ENCODE measurements at regions not wholly inside any gene's neighbourhood (a gene's known extent, or its start where the extent isn't known, plus 50 kb on each side); places are given as distances from the start of the nearest gene placed in this dataset.

GRCh38 chr6:140956571-140957369, 1176.0 kb upstream of the GJE1 start:
- DNase-seq (ENCODE audit: low read depth in 6 of 9, low spot score in 9 of 9): no peak
- H3K27ac ChIP-seq (ENCODE audit: low read depth in 1 of 2, low read length in 1 of 2): no peak overlapping the region
- no peaks in the 10 kb centered on the region for H3K4me1 ChIP-seq (ENCODE audit: control insufficient read depth in 2 of 2, insufficient read depth in 2 of 2, low read length in 2 of 2)
- H3K27me3 ChIP-seq (ENCODE audit: control insufficient read depth in 2 of 2, insufficient read depth in 1 of 2, low read length in 1 of 2): no peaks in the 10 kb centered on the region
- H3K4me3 ChIP-seq (ENCODE audit: low read length in 2 of 2): no peak overlapping the region
- H3K9me3 ChIP-seq (ENCODE audit: control insufficient read depth in 2 of 2, insufficient read depth in 1 of 2, low read length in 1 of 2): no peaks in the 10 kb centered on the region
- H3K36me3 ChIP-seq (ENCODE audit: control insufficient read depth in 2 of 2, insufficient read depth in 2 of 2, low read length in 1 of 2): no peaks in the 10 kb centered on the region
- WGBS: 94% methylated on average over 4 of the region's 4 CpGs

- Histone ChIP-seq H3K27ac (ENCODE audit: low read depth in 1 of 2, low read length in 1 of 2) (no peak overlapping the region), H3K36me3 (ENCODE audit: control insufficient read depth in 2 of 2, insufficient read depth in 2 of 2, low read length in 1 of 2) (no peaks in the 10 kb centered on the region), H3K4me3 (ENCODE audit: low read length in 2 of 2) (no peak overlapping the region), H3K9me3 (ENCODE audit: control insufficient read depth in 2 of 2, insufficient read depth in 1 of 2, low read length in 1 of 2) (peaks cover 0 to 5% of the 10 kb centered on the region in 2 donors), H3K27me3 (ENCODE audit: control insufficient read depth in 2 of 2, insufficient read depth in 1 of 2, low read length in 1 of 2) (no peaks in the 10 kb centered on the region), H3K4me1 (ENCODE audit: control insufficient read depth in 2 of 2, insufficient read depth in 2 of 2, low read length in 2 of 2) (no peaks in the 10 kb centered on the region)
- WGBS: 94% methylated on average over 3 of the region's 3 CpGs
- DNase-seq (ENCODE audit: low read depth in 6 of 9, low spot score in 9 of 9): no peak
Measured at GRCh38 chr6:140940251-140940925, 1192.3 kb upstream of the GJE1 start.

- Histone ChIP-seq H3K4me3 (ENCODE audit: low read length in 2 of 2) (no peak overlapping the region), H3K36me3 (ENCODE audit: control insufficient read depth in 2 of 2, insufficient read depth in 2 of 2, low read length in 1 of 2) (no peaks in the 10 kb centered on the region), H3K27ac (ENCODE audit: low read depth in 1 of 2, low read length in 1 of 2) (no peak overlapping the region), H3K4me1 (ENCODE audit: control insufficient read depth in 2 of 2, insufficient read depth in 2 of 2, low read length in 2 of 2) (no peaks in the 10 kb centered on the region), H3K9me3 (ENCODE audit: control insufficient read depth in 2 of 2, insufficient read depth in 1 of 2, low read length in 1 of 2) (no peaks in the 10 kb centered on the region), H3K27me3 (ENCODE audit: control insufficient read depth in 2 of 2, insufficient read depth in 1 of 2, low read length in 1 of 2) (no peaks in the 10 kb centered on the region)
- 95% methylated on average over 2 of the region's 2 CpGs for WGBS
- DNase-seq (ENCODE audit: low read depth in 6 of 9, low spot score in 9 of 9): no peak
Measured at GRCh38 chr6:140932909-140933308, 1199.8 kb upstream of the GJE1 start.

- no peak overlapping the region for H3K4me3 ChIP-seq (ENCODE audit: low read length in 2 of 2)
- H3K36me3 ChIP-seq (ENCODE audit: control insufficient read depth in 2 of 2, insufficient read depth in 2 of 2, low read length in 1 of 2): no peaks in the 10 kb centered on the region
- DNase-seq (ENCODE audit: low read depth in 6 of 9, low spot score in 9 of 9): no peak
- no peaks in the 10 kb centered on the region for H3K4me1 ChIP-seq (ENCODE audit: control insufficient read depth in 2 of 2, insufficient read depth in 2 of 2, low read length in 2 of 2)
- H3K9me3 ChIP-seq (ENCODE audit: control insufficient read depth in 2 of 2, insufficient read depth in 1 of 2, low read length in 1 of 2): no peaks in the 10 kb centered on the region
- no peaks in the 10 kb centered on the region for H3K27me3 ChIP-seq (ENCODE audit: control insufficient read depth in 2 of 2, insufficient read depth in 1 of 2, low read length in 1 of 2)
- no peak overlapping the region for H3K27ac ChIP-seq (ENCODE audit: low read depth in 1 of 2, low read length in 1 of 2)
- WGBS: 99% methylated on average over 1 of the region's 1 CpG
Measured at GRCh38 chr6:140931581-140931980, 1201.1 kb upstream of the GJE1 start.

- Histone ChIP-seq H3K27ac (ENCODE audit: low read depth in 1 of 2, low read length in 1 of 2) (no peak overlapping the region), H3K9me3 (ENCODE audit: control insufficient read depth in 2 of 2, insufficient read depth in 1 of 2, low read length in 1 of 2) (no peaks in the 10 kb centered on the region), H3K27me3 (ENCODE audit: control insufficient read depth in 2 of 2, insufficient read depth in 1 of 2, low read length in 1 of 2) (no peaks in the 10 kb centered on the region), H3K36me3 (ENCODE audit: control insufficient read depth in 2 of 2, insufficient read depth in 2 of 2, low read length in 1 of 2) (no peaks in the 10 kb centered on the region), H3K4me1 (ENCODE audit: control insufficient read depth in 2 of 2, insufficient read depth in 2 of 2, low read length in 2 of 2) (no peaks in the 10 kb centered on the region), H3K4me3 (ENCODE audit: low read length in 2 of 2) (no peak overlapping the region)
- DNase-seq (ENCODE audit: low read depth in 6 of 9, low spot score in 9 of 9): no peak
Measured at GRCh38 chr6:140929121-140929520, 1203.6 kb upstream of the GJE1 start.

- no peaks in the 10 kb centered on the region for H3K9me3 ChIP-seq (ENCODE audit: control insufficient read depth in 2 of 2, insufficient read depth in 1 of 2, low read length in 1 of 2)
- no peak for DNase-seq (ENCODE audit: low read depth in 6 of 9, low spot score in 9 of 9)
- no peaks in the 10 kb centered on the region for H3K27me3 ChIP-seq (ENCODE audit: control insufficient read depth in 2 of 2, insufficient read depth in 1 of 2, low read length in 1 of 2)
- 90% methylated on average over 1 of the region's 1 CpG for WGBS
- H3K27ac ChIP-seq (ENCODE audit: low read depth in 1 of 2, low read length in 1 of 2): no peak overlapping the region
- H3K4me3 ChIP-seq (ENCODE audit: low read length in 2 of 2): no peak overlapping the region
- no peaks in the 10 kb centered on the region for H3K4me1 ChIP-seq (ENCODE audit: control insufficient read depth in 2 of 2, insufficient read depth in 2 of 2, low read length in 2 of 2)
- H3K36me3 ChIP-seq (ENCODE audit: control insufficient read depth in 2 of 2, insufficient read depth in 2 of 2, low read length in 1 of 2): no peaks in the 10 kb centered on the region
Measured at GRCh38 chr6:140923048-140923447, 1209.7 kb upstream of the GJE1 start.

GRCh38 chr6:140921366-140922226, 1211.1 kb upstream of the GJE1 start:
- no peaks in the 10 kb centered on the region for H3K36me3 ChIP-seq (ENCODE audit: control insufficient read depth in 2 of 2, insufficient read depth in 2 of 2, low read length in 1 of 2)
- H3K27ac ChIP-seq (ENCODE audit: low read depth in 1 of 2, low read length in 1 of 2): no peak overlapping the region
- H3K4me1 ChIP-seq (ENCODE audit: control insufficient read depth in 2 of 2, insufficient read depth in 2 of 2, low read length in 2 of 2): no peaks in the 10 kb centered on the region
- H3K27me3 ChIP-seq (ENCODE audit: control insufficient read depth in 2 of 2, insufficient read depth in 1 of 2, low read length in 1 of 2): no peaks in the 10 kb centered on the region
- DNase-seq (ENCODE audit: low read depth in 6 of 9, low spot score in 9 of 9): peak in 3 of 9 donors; percentile 5 to 23 (median 18)
- 80% methylated on average over 4 of the region's 4 CpGs for WGBS
- no peak overlapping the region for H3K4me3 ChIP-seq (ENCODE audit: low read length in 2 of 2)
- no peaks in the 10 kb centered on the region for H3K9me3 ChIP-seq (ENCODE audit: control insufficient read depth in 2 of 2, insufficient read depth in 1 of 2, low read length in 1 of 2)

GRCh38 chr6:140917911-140918310, 1214.8 kb upstream of the GJE1 start:
- no peak overlapping the region for H3K4me3 ChIP-seq (ENCODE audit: low read length in 2 of 2)
- H3K27me3 ChIP-seq (ENCODE audit: control insufficient read depth in 2 of 2, insufficient read depth in 1 of 2, low read length in 1 of 2): no peaks in the 10 kb centered on the region
- DNase-seq (ENCODE audit: low read depth in 6 of 9, low spot score in 9 of 9): no peak
- no peaks in the 10 kb centered on the region for H3K4me1 ChIP-seq (ENCODE audit: control insufficient read depth in 2 of 2, insufficient read depth in 2 of 2, low read length in 2 of 2)
- 97% methylated on average over 2 of the region's 2 CpGs for WGBS
- H3K36me3 ChIP-seq (ENCODE audit: control insufficient read depth in 2 of 2, insufficient read depth in 2 of 2, low read length in 1 of 2): no peaks in the 10 kb centered on the region
- no peak overlapping the region for H3K27ac ChIP-seq (ENCODE audit: low read depth in 1 of 2, low read length in 1 of 2)
- no peaks in the 10 kb centered on the region for H3K9me3 ChIP-seq (ENCODE audit: control insufficient read depth in 2 of 2, insufficient read depth in 1 of 2, low read length in 1 of 2)

GRCh38 chr6:140915551-140915950, 1217.2 kb upstream of the GJE1 start:
- DNase-seq (ENCODE audit: low read depth in 6 of 9, low spot score in 9 of 9): no peak
- H3K27ac ChIP-seq (ENCODE audit: low read depth in 1 of 2, low read length in 1 of 2): no peak overlapping the region
- 94% methylated on average over 3 of the region's 3 CpGs for WGBS
- H3K4me3 ChIP-seq (ENCODE audit: low read length in 2 of 2): no peak overlapping the region
- H3K36me3 ChIP-seq (ENCODE audit: control insufficient read depth in 2 of 2, insufficient read depth in 2 of 2, low read length in 1 of 2): no peaks in the 10 kb centered on the region
- no peaks in the 10 kb centered on the region for H3K27me3 ChIP-seq (ENCODE audit: control insufficient read depth in 2 of 2, insufficient read depth in 1 of 2, low read length in 1 of 2)
- no peaks in the 10 kb centered on the region for H3K9me3 ChIP-seq (ENCODE audit: control insufficient read depth in 2 of 2, insufficient read depth in 1 of 2, low read length in 1 of 2)
- no peaks in the 10 kb centered on the region for H3K4me1 ChIP-seq (ENCODE audit: control insufficient read depth in 2 of 2, insufficient read depth in 2 of 2, low read length in 2 of 2)

Measured in thymus (tissue), 11 donors.